IgD-negative memory B cell (primary cell): ENCODE measurements at regions not wholly inside any gene's neighbourhood (a gene's known extent, or its start where the extent isn't known, plus 50 kb on each side); places are given as distances from the start of the nearest gene placed in this dataset.
"Not testable (repeated sequence)": the region's sequence is repeated elsewhere in the genome, so short reads cannot be mapped to it uniquely, and the experiment has no call there.

Source experiments
- H3K27ac Mint-ChIP-seq, 3 donors: one replicate each; pipeline ENCODE4 v1.8.0; 2020 to 2022; ENCODE audit warnings: mild to moderate bottlenecking in 3 of 3, mixed read lengths in 3 of 3, moderate library complexity in 1 of 3
- H3K27me3 Mint-ChIP-seq: one replicate; pipeline ENCODE4 v1.8.0; 2021; ENCODE audit warnings: mixed read lengths
- H3K36me3 Mint-ChIP-seq: one replicate; pipeline ENCODE4 v1.8.0; 2020; ENCODE audit warnings: mild to moderate bottlenecking, mixed read lengths
- H3K4me1 Mint-ChIP-seq, 3 donors: one replicate each; pipeline ENCODE4 v1.8.0; 2020 to 2022; ENCODE audit warnings: mixed read lengths in 3 of 3, mild to moderate bottlenecking in 1 of 3
- H3K4me3 Mint-ChIP-seq, 4 donors: one replicate each; pipeline ENCODE4 v1.8.0; 2020 to 2022; ENCODE audit warnings: mild to moderate bottlenecking in 4 of 4, mixed read lengths in 4 of 4, moderate library complexity in 3 of 4
- H3K9me3 Mint-ChIP-seq, 3 donors: one replicate each; pipeline ENCODE4 v1.8.0; 2020 to 2021; ENCODE audit warnings: mixed read lengths in 3 of 3, mild to moderate bottlenecking in 1 of 3

DNA sequence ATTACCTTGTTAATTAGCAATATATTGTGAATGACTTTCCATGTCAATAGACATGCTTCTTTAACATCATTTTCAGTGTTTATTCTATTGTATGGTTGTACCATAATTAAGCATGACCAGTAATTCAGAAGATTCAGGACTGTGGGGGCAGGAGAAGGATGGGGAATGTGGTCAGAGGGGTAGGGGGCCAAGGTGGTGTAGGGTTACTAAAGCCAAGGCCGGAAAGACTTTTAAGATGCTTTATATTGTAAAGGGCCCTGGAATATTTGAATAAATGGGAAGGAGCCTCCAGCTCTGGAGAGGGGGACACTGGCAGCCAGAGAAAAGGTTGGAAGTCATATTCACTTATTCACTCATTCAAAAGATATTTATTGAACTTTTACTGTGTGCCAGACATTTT is 115.7 kb downstream of the FGF18 start:
- Mint-ChIP-seq H3K4me3 (no peak overlapping the region), H3K27ac (no peak overlapping the region), H3K4me1 (no peaks in the 10 kb centered on the region), H3K9me3 (peaks cover 0 to 5% (median 2%) of the 10 kb centered on the region in 3 donors), H3K36me3 (no peaks in the 10 kb centered on the region), H3K27me3 (peaks cover 3% of the 10 kb centered on the region)

DNA sequence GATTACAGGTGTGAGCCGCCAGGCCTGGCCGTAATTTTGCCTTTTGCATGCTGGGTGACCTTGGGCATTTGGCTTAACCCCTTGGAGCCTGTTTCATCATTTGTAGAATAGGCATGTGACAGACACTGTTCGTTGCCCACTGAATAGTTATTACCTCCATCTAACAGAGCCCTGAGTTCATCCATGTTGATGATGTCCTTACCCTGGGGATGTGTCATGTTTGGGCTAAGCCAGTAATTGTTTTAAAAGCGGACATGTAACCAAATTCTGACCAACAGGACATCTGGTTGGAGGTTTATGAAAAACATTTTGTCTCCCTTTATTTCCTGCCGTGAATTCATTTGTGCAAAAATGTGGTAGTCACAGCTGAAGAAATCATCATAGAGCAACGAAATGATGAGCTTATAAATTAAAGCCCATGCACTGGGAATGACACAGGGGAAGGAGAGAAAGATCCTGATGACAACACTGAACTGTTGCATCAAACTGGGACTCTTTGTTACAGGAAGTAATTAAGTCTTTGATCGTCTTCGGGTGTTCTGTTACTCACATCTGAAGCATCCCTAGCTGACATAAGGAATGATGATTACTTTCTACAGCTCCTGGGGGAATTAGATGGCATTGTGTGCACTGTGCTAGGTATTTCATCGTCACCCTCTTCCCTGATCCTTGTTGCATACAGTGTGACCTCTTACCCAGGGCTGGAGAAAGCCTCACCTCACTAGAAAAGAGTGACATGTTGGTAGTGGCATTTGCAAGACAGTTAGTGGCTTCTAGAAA is 117.8 kb downstream of the FGF18 start:
- H3K4me3 Mint-ChIP-seq = no peak overlapping the region
- peaks cover 0 to 5% (median 2%) of the 10 kb centered on the region in 3 donors for H3K9me3 Mint-ChIP-seq
- no peaks in the 10 kb centered on the region for H3K4me1 Mint-ChIP-seq
- peaks cover 7% of the 10 kb centered on the region for H3K27me3 Mint-ChIP-seq
- H3K27ac Mint-ChIP-seq = no peak overlapping the region
- no peaks in the 10 kb centered on the region for H3K36me3 Mint-ChIP-seq

DNA sequence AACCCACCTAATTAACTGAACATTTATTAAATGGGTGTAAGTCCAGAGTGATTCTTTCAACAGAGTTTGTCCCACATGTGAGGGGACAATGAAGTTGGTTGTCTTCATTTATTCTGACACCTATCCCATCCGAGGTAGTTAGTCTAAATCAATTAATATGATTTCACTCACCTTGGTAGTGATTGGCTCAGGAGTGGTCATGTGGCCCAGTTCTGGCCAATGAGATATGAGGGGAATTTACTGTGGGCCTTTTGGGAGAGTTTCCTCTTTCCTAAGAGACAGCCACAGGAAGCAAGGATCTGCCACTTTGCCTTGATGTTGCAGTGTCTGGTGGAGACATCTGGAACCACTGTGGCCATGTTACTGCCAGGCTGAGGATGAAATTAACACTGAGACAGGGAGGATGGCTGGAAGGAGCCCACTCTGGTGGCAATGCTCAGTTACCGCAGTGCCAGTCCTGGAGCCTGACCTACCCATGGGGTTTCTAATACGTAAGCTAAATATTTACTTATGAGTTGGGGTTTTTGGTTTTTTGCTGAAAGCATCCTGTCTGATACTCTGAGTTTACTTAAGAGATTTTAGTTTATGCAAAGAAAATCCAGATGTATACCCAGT is 118.6 kb downstream of the FGF18 start:
- no peak overlapping the region for H3K27ac Mint-ChIP-seq
- H3K4me1 Mint-ChIP-seq = no peaks in the 10 kb centered on the region
- H3K9me3 Mint-ChIP-seq = peaks cover 0 to 3% (median 2%) of the 10 kb centered on the region in 3 donors
- no peak overlapping the region for H3K4me3 Mint-ChIP-seq
- peaks cover 8% of the 10 kb centered on the region for H3K27me3 Mint-ChIP-seq
- no peaks in the 10 kb centered on the region for H3K36me3 Mint-ChIP-seq

DNA sequence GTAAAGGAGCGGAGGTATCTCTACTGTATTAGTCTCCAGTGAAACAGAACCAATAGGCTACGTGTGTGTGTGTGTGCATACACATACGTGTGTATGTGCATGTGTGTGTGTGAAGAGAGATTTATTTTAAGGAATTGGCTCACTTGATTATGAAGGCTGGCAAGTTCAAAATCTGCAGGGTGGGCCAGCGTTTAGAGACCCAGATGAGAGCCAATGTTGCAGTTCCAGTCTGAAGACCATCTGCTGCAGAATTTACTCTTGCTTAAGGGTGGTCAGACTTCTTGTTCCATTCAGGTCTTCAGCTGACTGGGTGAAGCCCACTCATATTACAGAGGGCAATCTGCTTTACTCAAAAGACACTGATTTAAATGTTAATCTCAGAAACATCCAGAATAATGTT is 119.2 kb downstream of the FGF18 start:
- Mint-ChIP-seq H3K9me3 (no peaks in the 10 kb centered on the region), H3K27ac (no peak overlapping the region), H3K4me3 (no peak overlapping the region), H3K36me3 (no peaks in the 10 kb centered on the region), H3K27me3 (peaks cover 8% of the 10 kb centered on the region), H3K4me1 (no peaks in the 10 kb centered on the region)

DNA sequence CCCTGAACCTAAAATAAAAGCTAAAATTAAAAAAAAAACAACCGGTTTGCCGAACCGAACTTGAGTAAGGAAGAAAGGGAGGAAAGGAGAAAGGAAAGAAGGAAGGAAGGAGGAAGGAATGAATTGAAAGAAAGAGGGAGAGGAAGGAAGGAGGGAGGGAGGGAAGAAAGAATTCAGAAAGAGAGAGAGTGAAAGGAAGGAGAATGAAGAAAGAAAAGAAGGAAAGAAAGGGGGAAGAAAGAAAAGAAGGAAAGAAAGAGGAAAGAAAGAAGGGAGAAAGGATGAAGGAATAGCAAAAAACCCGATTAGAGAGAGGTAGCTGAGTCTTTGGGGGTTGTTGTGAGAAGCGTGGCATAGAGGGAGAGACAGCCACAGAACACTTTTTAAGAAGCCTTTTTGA is 121.4 kb downstream of the FGF18 start:
- Mint-ChIP-seq H3K36me3 (no peaks in the 10 kb centered on the region), H3K4me3 (no peak overlapping the region), H3K9me3 (no peaks in the 10 kb centered on the region), H3K27me3 (peaks cover 8% of the 10 kb centered on the region), H3K27ac (no peak overlapping the region), H3K4me1 (no peaks in the 10 kb centered on the region)

DNA sequence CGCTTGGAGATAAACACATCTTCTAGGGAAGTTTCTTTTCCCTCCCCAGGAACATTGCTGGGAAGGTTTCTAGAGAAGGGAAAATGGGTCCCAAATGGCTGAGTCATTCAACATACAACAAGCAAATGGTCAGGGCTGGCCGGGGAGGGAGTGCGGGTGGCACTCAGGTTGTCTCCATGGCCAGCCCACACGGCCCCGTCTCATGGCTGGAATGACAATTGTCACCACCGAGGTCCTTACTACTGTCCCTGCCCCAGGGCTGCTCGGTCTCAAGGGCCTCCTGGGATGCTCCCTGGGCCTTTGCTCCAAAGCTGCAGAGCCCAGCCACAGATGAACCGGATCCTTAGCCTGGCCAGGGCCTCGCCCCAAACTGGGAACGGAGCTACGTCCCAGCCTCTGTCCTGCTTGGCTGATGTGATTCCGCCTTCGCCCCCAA is 121.9 kb downstream of the FGF18 start:
- H3K4me1 Mint-ChIP-seq = no peaks in the 10 kb centered on the region
- H3K9me3 Mint-ChIP-seq = no peaks in the 10 kb centered on the region
- H3K27me3 Mint-ChIP-seq = peaks cover 8% of the 10 kb centered on the region
- no peaks in the 10 kb centered on the region for H3K36me3 Mint-ChIP-seq
- H3K27ac Mint-ChIP-seq = no peak overlapping the region
- no peak overlapping the region for H3K4me3 Mint-ChIP-seq

DNA sequence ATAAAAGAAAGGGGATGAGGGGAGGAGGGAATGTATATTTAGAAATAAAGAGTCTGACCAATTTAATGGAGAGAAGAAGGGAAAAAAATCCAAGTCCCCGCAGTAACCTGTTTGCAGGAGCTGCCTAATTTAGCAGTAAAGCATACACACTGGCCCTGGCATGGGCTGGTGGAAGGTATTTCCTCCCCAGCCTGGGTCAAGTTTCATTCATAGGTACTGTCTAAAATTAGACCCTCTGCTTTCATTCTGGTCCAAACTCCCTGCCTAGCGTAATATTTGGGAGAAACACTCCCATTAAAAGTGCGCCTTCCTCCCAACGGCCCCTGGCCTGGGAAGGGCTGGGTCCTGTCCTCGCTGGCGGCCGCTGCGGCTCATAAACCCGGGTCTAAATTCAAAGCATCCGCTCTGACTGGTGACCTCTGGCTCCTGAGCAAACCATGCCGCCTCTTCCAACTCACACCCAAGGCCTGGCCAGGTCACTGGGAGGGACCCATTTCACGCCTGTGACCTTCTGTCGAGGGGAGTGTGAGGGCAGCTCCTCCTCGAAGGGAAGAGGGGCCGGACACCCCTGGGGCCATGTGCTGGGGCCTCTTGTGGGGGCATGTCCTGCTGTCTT is 123.2 kb downstream of the FGF18 start:
- Mint-ChIP-seq H3K27ac (no peak overlapping the region), H3K36me3 (no peaks in the 10 kb centered on the region), H3K4me3 (no peak overlapping the region), H3K9me3 (no peaks in the 10 kb centered on the region), H3K4me1 (no peaks in the 10 kb centered on the region), H3K27me3 (peaks cover 5% of the 10 kb centered on the region)

DNA sequence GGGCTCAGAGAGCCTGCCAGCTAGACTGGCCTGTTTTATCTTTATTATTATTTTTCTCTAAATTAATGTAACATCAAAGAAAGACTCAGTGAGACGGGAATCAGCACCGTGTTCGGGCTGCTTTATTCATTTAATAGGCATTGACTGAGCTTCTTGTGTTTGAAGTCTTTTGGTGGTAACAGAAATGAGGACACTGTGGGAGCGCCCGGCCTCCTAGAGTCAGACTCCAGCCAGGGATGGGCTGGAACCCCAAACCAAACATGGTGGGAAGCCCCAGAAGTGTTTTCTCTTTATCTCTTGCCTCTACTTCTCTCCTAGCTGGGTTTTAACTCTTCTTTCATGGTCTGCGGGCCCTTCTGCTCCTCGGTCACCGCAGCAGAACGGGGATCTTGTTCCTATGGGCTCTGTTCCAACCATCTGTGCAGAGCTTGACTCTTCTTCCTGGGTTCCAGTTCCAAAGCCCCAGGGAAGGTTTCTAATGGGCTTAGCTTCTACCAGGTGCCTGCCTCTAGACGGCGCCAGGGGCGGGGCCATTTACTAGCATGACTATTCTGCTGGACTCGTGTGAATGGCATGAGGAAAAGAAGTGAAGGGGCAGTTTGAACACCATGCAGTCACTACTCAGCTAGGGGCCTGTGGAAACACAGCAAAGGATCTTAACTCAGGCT is 123.8 kb downstream of the FGF18 start:
- Mint-ChIP-seq H3K9me3 (no peaks in the 10 kb centered on the region), H3K27ac (peak overlapping the region in 1 of 3 donors; percentile 21), H3K4me1 (no peaks in the 10 kb centered on the region), H3K36me3 (no peaks in the 10 kb centered on the region), H3K27me3 (peaks cover 5% of the 10 kb centered on the region), H3K4me3 (no peak overlapping the region)

DNA sequence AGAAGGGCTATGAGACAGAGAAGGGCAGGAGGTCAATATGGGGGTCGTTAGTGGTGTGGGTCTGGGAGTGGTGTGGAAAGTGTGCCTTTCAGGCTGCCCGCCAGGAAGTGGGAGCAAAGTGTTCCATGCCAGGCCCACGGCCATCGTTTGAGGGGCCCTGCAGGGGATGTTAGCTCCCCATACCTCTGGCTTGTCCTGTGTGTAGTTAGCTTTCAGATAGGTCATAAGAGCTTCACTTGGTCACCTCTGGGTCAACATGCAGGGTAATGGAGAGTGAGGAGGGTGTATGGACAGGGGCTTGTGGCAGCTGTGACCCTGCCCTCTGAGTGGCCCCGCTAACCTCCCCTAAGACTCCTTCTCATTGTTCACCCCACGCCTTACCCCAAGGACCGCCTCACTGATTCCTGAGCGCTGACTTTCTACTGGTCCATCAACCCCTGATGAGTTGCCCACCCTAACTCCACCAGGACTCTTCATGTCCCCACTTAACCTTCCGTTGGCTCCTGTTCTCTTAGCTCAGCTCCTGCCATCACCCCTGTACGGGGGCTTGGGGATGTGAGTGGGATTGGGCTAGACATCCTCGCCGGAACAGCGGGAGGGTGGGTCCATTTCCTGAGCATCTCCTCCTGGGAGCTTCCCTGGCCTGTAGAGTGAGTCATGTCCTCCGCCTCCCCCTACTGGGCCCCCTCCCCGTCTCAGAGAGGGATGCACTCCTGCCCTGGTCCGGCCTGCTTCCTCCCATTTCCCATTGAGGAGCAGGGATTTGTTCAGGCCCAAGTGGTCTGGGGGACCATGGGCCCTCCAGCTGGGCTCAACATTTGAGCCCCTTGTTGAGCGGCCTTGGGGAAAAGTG is 125.7 kb downstream of the FGF18 start:
- no peak overlapping the region for H3K27ac Mint-ChIP-seq
- H3K9me3 Mint-ChIP-seq = no peaks in the 10 kb centered on the region
- peaks cover 5% of the 10 kb centered on the region for H3K27me3 Mint-ChIP-seq
- no peaks in the 10 kb centered on the region for H3K4me1 Mint-ChIP-seq
- H3K4me3 Mint-ChIP-seq = peak overlapping the region in 1 of 4 donors; percentile 41
- H3K36me3 Mint-ChIP-seq = no peaks in the 10 kb centered on the region

DNA sequence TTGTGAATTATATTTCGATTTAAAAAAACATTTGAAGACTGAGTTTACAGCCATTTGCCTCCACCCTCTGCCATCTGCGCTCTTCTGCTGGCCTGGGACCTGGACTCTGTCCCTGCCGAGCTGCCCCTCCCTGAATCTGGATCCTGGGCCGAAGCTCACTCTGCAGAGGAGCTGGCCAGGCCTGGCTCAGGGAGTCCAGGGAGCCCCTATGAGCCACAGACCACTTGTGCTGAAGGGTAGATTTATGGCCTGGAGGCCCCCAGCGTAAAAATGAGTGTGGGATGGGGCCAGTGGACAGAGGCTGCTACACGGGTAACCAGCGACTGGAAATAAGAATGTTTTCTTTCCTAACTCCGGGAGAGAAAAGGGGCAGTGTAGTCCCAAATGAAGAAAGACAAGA is 129.8 kb downstream of the FGF18 start:
- Mint-ChIP-seq H3K36me3 (no peaks in the 10 kb centered on the region), H3K27me3 (no peaks in the 10 kb centered on the region), H3K4me1 (no peaks in the 10 kb centered on the region), H3K9me3 (peaks cover 0 to 5% (median 2%) of the 10 kb centered on the region in 3 donors), H3K4me3 (no peak overlapping the region), H3K27ac (no peak overlapping the region)

DNA sequence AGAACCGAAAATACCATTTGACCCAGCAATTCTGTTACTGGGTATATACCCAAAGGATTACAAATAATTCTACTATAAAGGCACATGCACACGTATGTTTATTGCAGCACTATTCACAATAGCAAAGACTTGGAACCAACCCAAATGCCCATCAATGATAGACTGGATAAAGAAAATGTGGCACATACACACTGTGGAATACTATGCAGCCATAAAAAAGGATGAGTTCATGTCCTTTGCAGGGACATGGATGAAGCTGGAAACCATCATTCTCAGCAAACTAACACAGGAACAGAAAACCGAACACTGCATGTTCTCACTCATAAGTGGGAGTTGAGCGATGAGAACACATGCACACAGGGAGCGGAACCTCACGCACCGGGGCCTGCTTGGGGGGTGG is 134.4 kb downstream of the FGF18 start:
- not testable (repeated sequence) for H3K36me3 Mint-ChIP-seq, H3K27ac Mint-ChIP-seq, H3K9me3 Mint-ChIP-seq, H3K4me1 Mint-ChIP-seq, H3K4me3 Mint-ChIP-seq, H3K27me3 Mint-ChIP-seq

DNA sequence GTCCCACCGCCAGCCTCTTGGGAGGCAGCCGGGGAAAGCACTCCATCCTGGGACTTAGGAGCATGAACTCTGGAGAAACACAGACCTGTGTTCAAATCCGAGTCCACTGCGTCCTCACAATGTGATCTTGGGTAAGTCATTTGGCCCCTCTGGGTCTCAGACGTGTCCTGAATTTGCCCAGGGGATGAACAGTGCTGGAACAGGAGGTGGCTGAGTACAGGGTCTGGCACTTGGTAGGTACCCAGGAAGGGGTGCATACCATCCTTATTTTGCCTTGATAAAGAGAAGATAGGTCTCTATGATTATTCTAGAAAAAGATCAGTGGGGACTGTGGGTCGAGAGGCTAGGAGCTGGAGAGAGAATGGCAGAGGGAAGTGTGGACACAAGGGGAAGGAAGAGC is 135.7 kb downstream of the FGF18 start:
- H3K4me3 Mint-ChIP-seq = no peak overlapping the region
- peaks cover 0 to 5% (median 4%) of the 10 kb centered on the region in 3 donors for H3K9me3 Mint-ChIP-seq
- H3K27me3 Mint-ChIP-seq = no peaks in the 10 kb centered on the region
- H3K27ac Mint-ChIP-seq = no peak overlapping the region
- no peaks in the 10 kb centered on the region for H3K4me1 Mint-ChIP-seq
- H3K36me3 Mint-ChIP-seq = peaks cover 2% of the 10 kb centered on the region

DNA sequence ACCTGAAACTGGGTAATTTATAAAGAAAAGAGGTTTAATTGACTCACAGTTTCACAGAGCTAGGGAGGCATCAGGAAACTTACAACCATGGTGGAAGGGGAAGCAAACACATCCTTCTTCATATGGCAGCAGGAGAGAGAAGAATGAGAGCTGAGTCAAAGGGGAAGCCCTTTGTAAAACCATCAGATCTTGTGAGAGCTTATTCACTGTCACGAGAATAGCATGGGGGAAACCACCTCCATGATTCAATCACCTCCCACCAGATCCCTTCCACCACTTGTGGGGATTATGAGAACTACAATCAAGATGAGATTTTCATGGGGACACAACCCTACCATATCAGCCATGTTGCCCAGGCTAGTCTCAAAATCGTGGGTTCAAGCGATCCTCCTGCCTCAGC is 143.4 kb downstream of the FGF18 start:
- Mint-ChIP-seq H3K27me3 (no peaks in the 10 kb centered on the region), H3K4me3 (no peak overlapping the region), H3K9me3 (peaks cover 5 to 19% (median 9%) of the 10 kb centered on the region in 3 donors), H3K4me1 (no peaks in the 10 kb centered on the region), H3K36me3 (no peaks in the 10 kb centered on the region), H3K27ac (no peak overlapping the region)

DNA sequence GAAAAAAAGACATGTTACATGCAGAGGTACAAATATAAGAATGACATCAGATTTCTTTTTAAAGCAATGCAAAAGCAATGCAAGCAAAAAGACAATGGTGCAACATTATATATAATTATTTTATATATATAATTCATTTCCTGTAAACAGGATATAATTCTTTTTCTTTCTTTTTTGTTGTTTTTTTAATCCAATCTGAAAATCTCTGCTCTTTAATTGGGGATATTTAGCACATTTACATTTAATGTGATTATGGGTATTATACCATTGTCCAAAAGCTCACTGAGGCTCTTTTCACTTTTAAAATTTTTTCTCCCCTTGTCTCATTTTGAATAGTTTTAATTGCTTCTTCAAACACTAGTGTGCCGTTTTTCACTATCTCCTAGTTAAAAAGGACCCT is 148.9 kb downstream of the FGF18 start:
- Mint-ChIP-seq H3K27ac (no peak overlapping the region), H3K27me3 (peaks cover 11% of the 10 kb centered on the region), H3K4me1 (no peaks in the 10 kb centered on the region), H3K4me3 (no peak overlapping the region), H3K36me3 (peaks cover 2% of the 10 kb centered on the region), H3K9me3 (peaks cover 12 to 25% (median 23%) of the 10 kb centered on the region in 3 donors)
